SK-N-SH (cell line): ENCODE measurements at regions not wholly inside any gene's neighbourhood (a gene's known extent, or its start where the extent isn't known, plus 50 kb on each side); places are given as distances from the start of the nearest gene placed in this dataset.

Experiments used
- CTCF ChIA-PET: fragments of 300-600, 350-600 bp; formaldehyde crosslinking; extraction: SDS; loops from one replicate; lab custom pipeline; 2021; lab: Yijun Ruan, JAX
- POLR2A ChIA-PET: fragments of 350-600 bp; sonication (Branson Sonifier 250); formaldehyde crosslinking; extraction: SDS; loops from one replicate; lab custom pipeline; 2020; ENCODE audit warnings: antibody characterized with exemption, inconsistent platforms; lab: Yijun Ruan, JAX
- DNase-seq: peaks from one replicate; pipeline ENCODE4 v3.0.0; 2012
- H2AFZ ChIP-seq: fragments of 200-600 bp; sonication (generic); 2 replicates; pipeline ENCODE4 v1.8.1; 2016; ENCODE audit warnings: antibody characterized with exemption, mild to moderate bottlenecking, low read depth
- H3F3A ChIP-seq: fragments of 200-600 bp; sonication (generic); replicated peaks from 2 replicates; pipeline ENCODE3; 2016; ENCODE audit warnings: antibody characterized with exemption, mild to moderate bottlenecking; ENCODE audit not compliant: insufficient read depth
- H3K27ac ChIP-seq, 2 experiments: fragments of 200-500 bp in 1 of 2; fragments of 200-600 bp in 1 of 2; sonication (Bioruptor generic) in 1 of 2; sonication (generic), shearing (Covaris generic) in 1 of 2; 2 replicates each; pipeline versions ENCODE4 v1.5.1 to v1.6.1; 2014 to 2016; ENCODE audit warnings: low read depth in 2 of 2, inconsistent platforms in 1 of 2, low read length in 1 of 2, mild to moderate bottlenecking in 1 of 2, mixed read lengths in 1 of 2
- H3K27me3 ChIP-seq: fragments of 200-600 bp; sonication (generic), shearing (Covaris generic); 2 replicates; pipeline ENCODE4 v1.6.1; 2016; ENCODE audit warnings: mixed run types; ENCODE audit not compliant: insufficient read depth
- H3K36me3 ChIP-seq, 2 experiments: fragments of 200-500 bp in 1 of 2; fragments of 200-600 bp in 1 of 2; sonication (Bioruptor generic) in 1 of 2; sonication (generic) in 1 of 2; replicated peaks in 1 of 2; 2 replicates each; pipeline versions ENCODE3 to v1.5.1; 2014 to 2016; ENCODE audit warnings: low read length in 1 of 2, mild to moderate bottlenecking in 1 of 2; ENCODE audit not compliant: insufficient read depth in 2 of 2, control insufficient read depth in 1 of 2
- H3K4me1 ChIP-seq, 2 experiments: fragments of 200-500 bp in 1 of 2; fragments of 200-600 bp in 1 of 2; sonication (Bioruptor generic) in 1 of 2; sonication (generic), shearing (Covaris generic) in 1 of 2; 2 replicates each; pipeline versions ENCODE4 v1.5.1 to v1.6.1; 2014 to 2016; ENCODE audit warnings: low read depth in 1 of 2, low read length in 1 of 2, mixed run types in 1 of 2; ENCODE audit not compliant: insufficient read depth in 2 of 2, control insufficient read depth in 1 of 2
- H3K4me2 ChIP-seq: fragments of 200-600 bp; sonication (generic), shearing (Covaris generic); 2 replicates; pipeline ENCODE4 v1.6.1; 2017; ENCODE audit warnings: mixed run types
- H3K4me3 ChIP-seq, 2 experiments: fragments of 200-500 bp in 1 of 2; fragments of 200-600 bp in 1 of 2; sonication (Bioruptor generic) in 1 of 2; sonication (generic), shearing (Covaris generic) in 1 of 2; 2 replicates each; pipeline versions ENCODE4 v1.5.1 to v1.8.1; 2014 to 2016; ENCODE audit warnings: low read depth in 2 of 2, inconsistent platforms in 1 of 2, low read length in 1 of 2, mild to moderate bottlenecking in 1 of 2, mixed read lengths in 1 of 2, moderate library complexity in 1 of 2
- H3K79me2 ChIP-seq: fragments of 200-600 bp; sonication (generic); 2 replicates; pipeline ENCODE4 v1.8.1; 2017; ENCODE audit warnings: mild to moderate bottlenecking; ENCODE audit not compliant: insufficient read depth
- H3K9ac ChIP-seq: fragments of 200-600 bp; sonication (generic); 2 replicates; pipeline ENCODE4 v1.6.1; 2017; ENCODE audit warnings: mixed run types
- H3K9me2 ChIP-seq: fragments of 200-600 bp; sonication (generic); 2 replicates; pipeline ENCODE4 v1.6.1; 2017; ENCODE audit warnings: mixed run types
- H3K9me3 ChIP-seq: fragments of 200-600 bp; sonication (generic); 2 replicates; pipeline ENCODE4 v1.6.1; 2017; ENCODE audit warnings: mixed run types, mild to moderate bottlenecking, moderate library complexity
- H4K20me1 ChIP-seq: fragments of 200-600 bp; sonication (generic); 2 replicates; pipeline ENCODE4 v1.6.1; 2017; ENCODE audit warnings: mild to moderate bottlenecking, mixed run types; ENCODE audit not compliant: insufficient read depth
- CHD2 ChIP-seq: fragments of 150-350 bp; IDR thresholded peaks from 2 replicates; pipeline ENCODE4 v1.6.1; 2018; ENCODE audit warnings: low read length; ENCODE audit not compliant: partially characterized antibody
- ELF1 ChIP-seq: IDR thresholded peaks from 2 replicates; pipeline ENCODE4 v1.4.0; 2012
- EP300 ChIP-seq, 2 experiments: IDR thresholded peaks; 2 replicates each; pipeline versions ENCODE4 v1.4.0 to v1.6.1; 2012; ENCODE audit warnings: borderline replicate concordance in 1 of 2, low read depth in 1 of 2, low read length in 1 of 2
- EZH2phosphoT487 ChIP-seq: fragments of 200-600 bp; sonication (generic); IDR thresholded peaks from 2 replicates; pipeline ENCODE4 v1.6.1; 2017; ENCODE audit warnings: low read depth, mixed run types, mild to moderate bottlenecking, antibody characterized with exemption, moderate library complexity, borderline replicate concordance
- FOSL2 ChIP-seq: IDR thresholded peaks from 2 replicates; pipeline ENCODE4 v1.4.0; 2012; ENCODE audit warnings: low read depth, mild to moderate bottlenecking, moderate library complexity, borderline replicate concordance
- GATA2 ChIP-seq: sonication (generic); formaldehyde crosslinking; IDR thresholded peaks from 2 replicates; pipeline ENCODE4 v1.5.0; 2020; ENCODE audit warnings: mild to moderate bottlenecking, missing genetic modification reagents
- JUND ChIP-seq: IDR thresholded peaks from 2 replicates; pipeline ENCODE4 v1.4.0; 2012
- MEF2A ChIP-seq: IDR thresholded peaks from 2 replicates; pipeline ENCODE4 v1.4.0; 2012; ENCODE audit warnings: low read depth, borderline replicate concordance
- POLR2AphosphoS5 ChIP-seq: IDR thresholded peaks from 2 replicates; pipeline ENCODE4 v1.6.1; 2012; ENCODE audit warnings: low read depth, low read length
- RFX5 ChIP-seq: IDR thresholded peaks from 2 replicates; pipeline ENCODE4 v1.6.1; 2012; ENCODE audit warnings: mild to moderate bottlenecking, improper control_type of control experiment, low read length
- SIN3A ChIP-seq: IDR thresholded peaks from 2 replicates; pipeline ENCODE4 v1.6.1; 2012; ENCODE audit warnings: low read depth, mild to moderate bottlenecking, low read length, moderate library complexity, borderline replicate concordance
- TEAD4 ChIP-seq: IDR thresholded peaks from 2 replicates; pipeline ENCODE4 v1.4.0; 2012; ENCODE audit warnings: mild to moderate bottlenecking, borderline replicate concordance; ENCODE audit not compliant: insufficient read depth
- YY1 ChIP-seq: IDR thresholded peaks from 2 replicates; pipeline ENCODE4 v1.4.0; 2012; ENCODE audit warnings: low read depth, mild to moderate bottlenecking
- WGBS: methylation state at CpG from one replicate; pipeline ENCODE4 v1.1.6; 2017; ENCODE audit warnings: low lambda C conversion rate; 5-methylcytosine and 5-hydroxymethylcytosine counted together
- TF ChIP-seq, protein P1 (sequence below): IDR thresholded peaks from 2 replicates; pipeline ENCODE4 v1.4.0; 2012; ENCODE audit warnings: low read depth
- TF ChIP-seq, protein P2 (sequence below): IDR thresholded peaks from 2 replicates; pipeline ENCODE4; 2012
- TF ChIP-seq, protein P3 (sequence below): fragments of 150-350 bp; IDR thresholded peaks from 2 replicates; pipeline ENCODE4 v1.6.1; 2017; ENCODE audit warnings: antibody characterized with exemption, low read length, low read depth, borderline replicate concordance

DNA sequence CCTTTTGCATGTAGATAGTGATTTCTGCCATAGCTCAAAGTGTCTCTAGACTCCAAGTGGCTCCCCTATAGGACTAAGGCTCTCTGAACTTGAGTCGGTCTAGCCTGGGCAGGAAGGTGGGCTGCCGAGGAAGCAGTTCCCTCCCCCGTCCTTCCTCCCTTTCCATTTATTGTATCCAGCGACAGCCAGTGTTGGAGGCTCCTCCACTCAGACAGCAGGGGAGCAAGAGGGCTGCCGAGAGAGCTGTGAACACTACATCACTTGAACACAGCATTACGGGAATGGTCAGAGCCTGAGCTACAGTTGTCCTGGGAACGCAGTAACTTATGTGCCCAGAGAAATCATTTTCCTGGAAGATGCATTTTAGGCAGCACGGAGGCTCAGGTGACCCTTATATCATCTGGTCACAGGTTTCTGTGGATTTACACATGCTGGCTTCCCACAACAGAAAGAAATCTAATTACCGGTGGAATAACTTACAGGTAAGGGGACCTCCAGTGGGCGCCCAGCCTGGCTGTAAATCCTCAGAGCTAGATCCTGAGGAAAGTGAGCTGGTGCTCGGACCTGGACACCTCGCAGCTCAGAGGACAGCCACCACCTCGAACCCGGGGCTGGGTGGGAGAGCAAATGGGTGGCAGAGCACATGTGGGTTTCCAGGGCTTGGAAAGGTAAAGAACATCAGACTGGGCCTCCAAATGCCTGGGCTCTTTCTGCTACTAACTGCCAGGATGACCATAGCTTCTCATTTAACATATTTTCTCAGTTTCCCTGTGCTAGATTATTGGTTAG is 197.1 kb downstream of the UACA start:
- no peak overlapping the region for H2AFZ ChIP-seq
- 80% methylated on average over 14 of the region's 14 CpGs for WGBS

DNA sequence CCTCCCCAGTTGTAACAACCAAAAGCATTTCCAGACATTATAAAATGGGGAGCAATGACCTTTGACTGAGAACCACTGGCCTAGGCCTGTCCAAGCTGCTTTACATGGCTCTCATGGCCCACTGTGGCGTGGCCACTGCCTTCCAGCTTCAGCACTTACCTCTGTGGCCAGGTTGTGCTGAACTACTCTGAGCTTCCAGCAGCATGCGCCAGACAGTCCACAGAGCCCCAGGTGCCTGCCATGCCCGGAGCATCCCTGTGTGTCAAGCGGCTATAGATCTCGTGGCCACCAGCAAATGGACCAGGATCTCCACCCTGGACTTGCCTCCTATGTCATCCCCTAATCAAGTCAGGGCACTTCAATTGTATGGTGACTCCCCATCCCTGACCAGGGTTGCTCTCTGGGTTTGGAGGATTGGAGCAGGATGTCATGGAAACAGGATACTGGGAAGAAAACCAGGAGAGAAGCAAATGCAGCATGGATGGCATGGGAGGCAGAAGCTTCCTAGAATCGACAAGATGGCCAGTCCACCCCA is 199.7 kb downstream of the UACA start:
- Histone ChIP-seq H3K4me3 (no peak overlapping the region), H3K79me2 (no peaks in the 10 kb centered on the region), H3K9ac (no peak overlapping the region), H3F3A (no peaks in the 10 kb centered on the region), H4K20me1 (no peaks in the 10 kb centered on the region), H3K9me3 (no peaks in the 10 kb centered on the region), H3K9me2 (no peaks in the 10 kb centered on the region), H2AFZ (no peak overlapping the region), H3K27me3 (no peaks in the 10 kb centered on the region; the same call in 1 of the 2 replicates), H3K4me2 (no peak overlapping the region), H3K27ac (no peak overlapping the region), H3K4me1 (peaks cover 4 to 12% of the 10 kb centered on the region in 2 experiments; a peak in 1 of 4 replicates), H3K36me3 (no peaks in the 10 kb centered on the region)
- ChIA-PET CTCF (interaction anchor here (1.2 kb wide), 1 partner anchor 11 kb away, joined by 5 read pairs; no protein-coding TSS in a partner anchor), POLR2A (no interaction called here)
- WGBS, result 74% methylated on average over 6 of the region's 6 CpGs
- no peak for DNase-seq
- TF ChIP-seq FOSL2 (no peak), CHD2 (no peak), EP300 (IDR thresholded peaks at IDR 0.05; ENCODE audit: borderline replicate concordance in 1 of 2, low read depth in 1 of 2, low read length in 1 of 2) (no peak), JUND (no peak), RFX5 (no peak), YY1 (no peak), POLR2AphosphoS5 (no peak)
- TF ChIP-seq, protein P1, sequence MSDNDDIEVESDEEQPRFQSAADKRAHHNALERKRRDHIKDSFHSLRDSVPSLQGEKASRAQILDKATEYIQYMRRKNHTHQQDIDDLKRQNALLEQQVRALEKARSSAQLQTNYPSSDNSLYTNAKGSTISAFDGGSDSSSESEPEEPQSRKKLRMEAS, result no peak

More for the DNA sequence above, 197.1 kb downstream of the UACA start:
- Histone ChIP-seq H3K79me2 (no peaks in the 10 kb centered on the region), H3K9ac (no peak overlapping the region), H3F3A (no peaks in the 10 kb centered on the region), H3K4me1 (no peaks in the 10 kb centered on the region; a peak in 1 of 4 replicates), H3K4me2 (no peak overlapping the region), H4K20me1 (no peaks in the 10 kb centered on the region), H3K36me3 (no peaks in the 10 kb centered on the region), H3K27me3 (no peaks in the 10 kb centered on the region), H3K4me3 (no peak overlapping the region), H3K9me2 (no peaks in the 10 kb centered on the region), H3K27ac (no peak overlapping the region), H3K9me3 (no peaks in the 10 kb centered on the region)
- CTCF ChIA-PET, result interaction anchor here (0.6 to 1.2 kb wide), 3 partner anchors 42 to 1100 kb away, joined by 3 read pairs; no protein-coding TSS in a partner anchor
- DNase-seq, result no peak
- TF ChIP-seq GATA2 (CRISPR knock-in tag) (no peak), JUND (no peak), ELF1 (no peak)
- POLR2A ChIA-PET, result no interaction called here

DNA sequence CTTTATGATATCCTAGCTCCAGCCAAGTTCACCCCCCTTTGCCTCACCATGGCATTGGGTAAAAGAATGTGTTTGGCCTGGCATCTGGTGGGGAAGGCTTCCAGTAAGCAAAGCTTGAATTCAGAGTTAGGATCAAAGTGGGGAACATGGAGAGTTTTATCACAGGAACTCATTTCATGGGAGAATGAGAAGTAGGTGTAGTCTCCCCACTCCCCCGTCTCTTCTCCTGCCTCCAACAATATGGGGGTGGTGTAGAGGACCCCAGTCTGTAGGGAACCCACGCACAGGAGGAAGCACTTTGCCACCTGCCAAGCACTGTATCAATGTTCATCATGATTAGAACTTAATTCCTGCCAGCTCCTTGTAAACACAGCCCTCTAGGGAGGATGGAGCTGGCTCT is 200.5 kb downstream of the UACA start:
- Histone ChIP-seq H3K9ac (no peak overlapping the region), H3K27ac (no peak overlapping the region), H2AFZ (no peak overlapping the region), H4K20me1 (no peaks in the 10 kb centered on the region), H3K79me2 (no peaks in the 10 kb centered on the region), H3K36me3 (no peaks in the 10 kb centered on the region), H3K27me3 (no peaks in the 10 kb centered on the region; the same call in 1 of the 2 replicates), H3F3A (no peaks in the 10 kb centered on the region), H3K9me2 (no peaks in the 10 kb centered on the region), H3K4me1 (peaks cover 4 to 13% of the 10 kb centered on the region in 2 experiments; a peak in 1 of 4 replicates), H3K4me2 (no peak overlapping the region)
- no peak for DNase-seq
- ChIA-PET CTCF (interaction anchor here (0.9 kb wide), 1 partner anchor 15 kb away, joined by 3 read pairs; no protein-coding TSS in a partner anchor), POLR2A (no interaction called here)
- WGBS, result 65% methylated on average over 2 of the region's 2 CpGs
- TF ChIP-seq, protein P2, sequence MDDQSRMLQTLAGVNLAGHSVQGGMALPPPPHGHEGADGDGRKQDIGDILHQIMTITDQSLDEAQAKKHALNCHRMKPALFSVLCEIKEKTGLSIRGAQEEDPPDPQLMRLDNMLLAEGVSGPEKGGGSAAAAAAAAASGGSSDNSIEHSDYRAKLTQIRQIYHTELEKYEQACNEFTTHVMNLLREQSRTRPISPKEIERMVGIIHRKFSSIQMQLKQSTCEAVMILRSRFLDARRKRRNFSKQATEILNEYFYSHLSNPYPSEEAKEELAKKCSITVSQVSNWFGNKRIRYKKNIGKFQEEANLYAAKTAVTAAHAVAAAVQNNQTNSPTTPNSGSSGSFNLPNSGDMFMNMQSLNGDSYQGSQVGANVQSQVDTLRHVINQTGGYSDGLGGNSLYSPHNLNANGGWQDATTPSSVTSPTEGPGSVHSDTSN, result no peak
- no peak for TF ChIP-seq ELF1
- TF ChIP-seq RFX5, result no peak
- no peak for TF ChIP-seq MEF2A
- TF ChIP-seq EP300 (IDR thresholded peaks at IDR 0.05; ENCODE audit: borderline replicate concordance in 1 of 2, low read depth in 1 of 2, low read length in 1 of 2), result no peak
- no peak for TF ChIP-seq POLR2AphosphoS5
- TF ChIP-seq TEAD4, result no peak
- no peak for TF ChIP-seq EZH2phosphoT487
- TF ChIP-seq, protein P3, sequence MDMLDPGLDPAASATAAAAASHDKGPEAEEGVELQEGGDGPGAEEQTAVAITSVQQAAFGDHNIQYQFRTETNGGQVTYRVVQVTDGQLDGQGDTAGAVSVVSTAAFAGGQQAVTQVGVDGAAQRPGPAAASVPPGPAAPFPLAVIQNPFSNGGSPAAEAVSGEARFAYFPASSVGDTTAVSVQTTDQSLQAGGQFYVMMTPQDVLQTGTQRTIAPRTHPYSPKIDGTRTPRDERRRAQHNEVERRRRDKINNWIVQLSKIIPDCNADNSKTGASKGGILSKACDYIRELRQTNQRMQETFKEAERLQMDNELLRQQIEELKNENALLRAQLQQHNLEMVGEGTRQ, result no peak
- TF ChIP-seq SIN3A, result no peak
- TF ChIP-seq CHD2, result no peak
- TF ChIP-seq, all 33 proteins: peak for 0
- Histone ChIP-seq H3K9me3 (no peaks in the 10 kb centered on the region), H3K4me3 (no peak overlapping the region)
